ENCODE measurements at regions not wholly inside any gene's neighbourhood (a gene's known extent, or its start where the extent isn't known, plus 50 kb on each side); places are given as distances from the start of the nearest gene placed in this dataset.

- H3K27ac Mint-ChIP-seq (ENCODE audit: unreplicated experiment): no peak overlapping the region
- no peaks in the 10 kb centered on the region for H3K4me1 Mint-ChIP-seq (ENCODE audit: low read depth)
- H3K4me3 Mint-ChIP-seq (ENCODE audit: unreplicated experiment): no peak overlapping the region
- DNase-seq (ENCODE audit: low spot score): no peak
- TF ChIP-seq, protein P1, sequence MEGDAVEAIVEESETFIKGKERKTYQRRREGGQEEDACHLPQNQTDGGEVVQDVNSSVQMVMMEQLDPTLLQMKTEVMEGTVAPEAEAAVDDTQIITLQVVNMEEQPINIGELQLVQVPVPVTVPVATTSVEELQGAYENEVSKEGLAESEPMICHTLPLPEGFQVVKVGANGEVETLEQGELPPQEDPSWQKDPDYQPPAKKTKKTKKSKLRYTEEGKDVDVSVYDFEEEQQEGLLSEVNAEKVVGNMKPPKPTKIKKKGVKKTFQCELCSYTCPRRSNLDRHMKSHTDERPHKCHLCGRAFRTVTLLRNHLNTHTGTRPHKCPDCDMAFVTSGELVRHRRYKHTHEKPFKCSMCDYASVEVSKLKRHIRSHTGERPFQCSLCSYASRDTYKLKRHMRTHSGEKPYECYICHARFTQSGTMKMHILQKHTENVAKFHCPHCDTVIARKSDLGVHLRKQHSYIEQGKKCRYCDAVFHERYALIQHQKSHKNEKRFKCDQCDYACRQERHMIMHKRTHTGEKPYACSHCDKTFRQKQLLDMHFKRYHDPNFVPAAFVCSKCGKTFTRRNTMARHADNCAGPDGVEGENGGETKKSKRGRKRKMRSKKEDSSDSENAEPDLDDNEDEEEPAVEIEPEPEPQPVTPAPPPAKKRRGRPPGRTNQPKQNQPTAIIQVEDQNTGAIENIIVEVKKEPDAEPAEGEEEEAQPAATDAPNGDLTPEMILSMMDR (IDR thresholded peaks at IDR 0.05): no peak
- H3K36me3 Mint-ChIP-seq (ENCODE audit: low read depth): peaks cover 7% of the 10 kb centered on the region
- peaks cover 3% of the 10 kb centered on the region for H3K9me3 Mint-ChIP-seq (ENCODE audit: low read depth)
- H3K27me3 Mint-ChIP-seq (ENCODE audit: low read depth): peaks cover 57% of the 10 kb centered on the region
These were observed 60.7 kb upstream of the PHF21A start for GRCh38 chr11:46181843-46182424.

- H3K9me3 Mint-ChIP-seq (ENCODE audit: low read depth): peaks cover 3% of the 10 kb centered on the region
- no peak overlapping the region for H3K27ac Mint-ChIP-seq (ENCODE audit: unreplicated experiment)
- H3K27me3 Mint-ChIP-seq (ENCODE audit: low read depth): peaks cover 58% of the 10 kb centered on the region
- H3K4me3 Mint-ChIP-seq (ENCODE audit: unreplicated experiment): no peak overlapping the region
- H3K36me3 Mint-ChIP-seq (ENCODE audit: low read depth): peaks cover 7% of the 10 kb centered on the region
- TF ChIP-seq, protein P1 (IDR thresholded peaks at IDR 0.05): no peak
- no peaks in the 10 kb centered on the region for H3K4me1 Mint-ChIP-seq (ENCODE audit: low read depth)
- no peak for DNase-seq (ENCODE audit: low spot score)
These were observed 60.1 kb upstream of the PHF21A start for GRCh38 chr11:46181387-46181786.

GRCh38 chr11:46180736-46181135, 59.5 kb upstream of the PHF21A start:
- no peaks in the 10 kb centered on the region for H3K4me1 Mint-ChIP-seq (ENCODE audit: low read depth)
- TF ChIP-seq, protein P1 (IDR thresholded peaks at IDR 0.05): no peak
- H3K9me3 Mint-ChIP-seq (ENCODE audit: low read depth): peaks cover 3% of the 10 kb centered on the region
- H3K27ac Mint-ChIP-seq (ENCODE audit: unreplicated experiment): no peak overlapping the region
- H3K27me3 Mint-ChIP-seq (ENCODE audit: low read depth): peaks cover 60% of the 10 kb centered on the region
- peaks cover 7% of the 10 kb centered on the region for H3K36me3 Mint-ChIP-seq (ENCODE audit: low read depth)
- DNase-seq (ENCODE audit: low spot score): no peak
- H3K4me3 Mint-ChIP-seq (ENCODE audit: unreplicated experiment): no peak overlapping the region

DNA sequence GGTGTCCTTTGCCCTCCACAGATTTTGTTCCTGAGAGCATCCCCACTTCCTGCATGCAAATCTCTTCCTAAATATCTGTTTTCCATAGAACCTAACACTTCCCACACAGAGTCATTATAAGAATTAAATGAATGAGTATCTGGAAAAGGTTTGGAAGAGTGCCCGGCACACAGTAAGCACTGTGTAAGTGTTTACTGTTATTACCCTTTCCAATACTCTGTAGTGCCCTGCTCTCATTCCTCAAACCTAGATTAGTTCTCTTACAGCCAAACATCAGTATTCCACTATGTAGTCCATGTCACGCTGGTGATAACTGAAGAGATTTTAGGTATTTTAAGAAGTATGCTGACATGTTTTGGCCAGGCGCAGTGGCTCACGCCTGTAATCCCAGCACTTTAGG, 57.3 kb upstream of the PHF21A start:
- Mint-ChIP-seq H3K4me1 (ENCODE audit: low read depth) (no peaks in the 10 kb centered on the region), H3K36me3 (ENCODE audit: low read depth) (peaks cover 7% of the 10 kb centered on the region), H3K9me3 (ENCODE audit: low read depth) (peaks cover 3% of the 10 kb centered on the region), H3K4me3 (ENCODE audit: unreplicated experiment) (no peak overlapping the region), H3K27me3 (ENCODE audit: low read depth) (peaks cover 45% of the 10 kb centered on the region), H3K27ac (ENCODE audit: unreplicated experiment) (no peak overlapping the region)
- TF ChIP-seq, protein P1 (IDR thresholded peaks at IDR 0.05): no peak
- no peak for DNase-seq (ENCODE audit: low spot score)

- Mint-ChIP-seq H3K9me3 (ENCODE audit: low read depth) (peaks cover 3% of the 10 kb centered on the region), H3K4me3 (ENCODE audit: unreplicated experiment) (no peak overlapping the region), H3K27me3 (ENCODE audit: low read depth) (peaks cover 37% of the 10 kb centered on the region), H3K36me3 (ENCODE audit: low read depth) (peaks cover 4% of the 10 kb centered on the region), H3K4me1 (ENCODE audit: low read depth) (no peaks in the 10 kb centered on the region), H3K27ac (ENCODE audit: unreplicated experiment) (no peak overlapping the region)
- TF ChIP-seq, protein P1 (IDR thresholded peaks at IDR 0.05): no peak
- no peak for DNase-seq (ENCODE audit: low spot score)
These were observed 55.2 kb upstream of the PHF21A start for GRCh38 chr11:46176421-46176820.

All from chondrocyte (in vitro differentiated cells).